ENCODE measurements at regions not wholly inside any gene's neighbourhood (a gene's known extent, or its start where the extent isn't known, plus 50 kb on each side); places are given as distances from the start of the nearest gene placed in this dataset.
"Not testable (repeated sequence)": the region's sequence is repeated elsewhere in the genome, so short reads cannot be mapped to it uniquely, and the experiment has no call there.

- no peak for DNase-seq
Measured at GRCh38 chr4:93888308-93888707, 59.8 kb downstream of the ATOH1 start.

- DNase-seq = no peak
Measured at GRCh38 chr4:93888768-93889167, 60.2 kb downstream of the ATOH1 start.

GRCh38 chr4:93891244-93891643, 62.7 kb downstream of the ATOH1 start:
- no peak for DNase-seq

- no peak for DNase-seq
Measured at GRCh38 chr4:93894995-93895394, 66.4 kb downstream of the ATOH1 start.

GRCh38 chr4:93896516-93896915, 68.0 kb downstream of the ATOH1 start:
- DNase-seq = no peak

GRCh38 chr4:93897559-93897958, 69.0 kb downstream of the ATOH1 start:
- DNase-seq = no peak

GRCh38 chr4:93908778-93909177, 80.2 kb downstream of the ATOH1 start:
- DNase-seq = no peak

- no peak for DNase-seq
Measured at GRCh38 chr4:93911671-93912070, 83.1 kb downstream of the ATOH1 start.

GRCh38 chr4:93912146-93912545, 83.6 kb downstream of the ATOH1 start:
- no peak for DNase-seq

GRCh38 chr4:93918856-93919255, 90.3 kb downstream of the ATOH1 start:
- no peak for DNase-seq

GRCh38 chr4:93923570-93923969, 95.0 kb downstream of the ATOH1 start:
- not testable (repeated sequence) for DNase-seq

- no peak for DNase-seq
Measured at GRCh38 chr4:93947286-93947685, 118.7 kb downstream of the ATOH1 start.

- not testable (repeated sequence) for DNase-seq
Measured at GRCh38 chr4:93950239-93950638, 121.7 kb downstream of the ATOH1 start.

GRCh38 chr4:93957186-93957585, 128.6 kb downstream of the ATOH1 start:
- DNase-seq = no peak

- no peak for DNase-seq
Measured at GRCh38 chr4:93960450-93960849, 131.9 kb downstream of the ATOH1 start.

GRCh38 chr4:93960916-93961315, 132.4 kb downstream of the ATOH1 start:
- DNase-seq = no peak

- DNase-seq = no peak
Measured at GRCh38 chr4:93981594-93981993, 153.0 kb downstream of the ATOH1 start.

- no peak for DNase-seq
Measured at GRCh38 chr4:93982255-93982654, 153.7 kb downstream of the ATOH1 start.

GRCh38 chr4:93983140-93983539, 154.6 kb downstream of the ATOH1 start:
- no peak for DNase-seq

- no peak for DNase-seq
Measured at GRCh38 chr4:93994175-93994994, 165.8 kb downstream of the ATOH1 start.

- DNase-seq = no peak
Measured at GRCh38 chr4:93996895-93997294, 168.3 kb downstream of the ATOH1 start.

GRCh38 chr4:94000559-94000958, 172.0 kb downstream of the ATOH1 start:
- DNase-seq = no peak

- no peak for DNase-seq
Measured at GRCh38 chr4:94006932-94007331, 178.4 kb downstream of the ATOH1 start.

GRCh38 chr4:94011190-94011589, 182.6 kb downstream of the ATOH1 start:
- no peak for DNase-seq

- no peak for DNase-seq
Measured at GRCh38 chr4:94014484-94015136, 186.1 kb downstream of the ATOH1 start.
